OCI-LY1 (cell line): ENCODE measurements at regions not wholly inside any gene's neighbourhood (a gene's known extent, or its start where the extent isn't known, plus 50 kb on each side); places are given as distances from the start of the nearest gene placed in this dataset.

Experiments
- H2AFZ ChIP-seq: fragments of 200-600 bp; sonication (generic), shearing (Covaris generic); 2 replicates; pipeline ENCODE4 v1.6.0; 2014; ENCODE audit warnings: antibody characterized with exemption, mild to moderate bottlenecking, low read length
- H3F3A ChIP-seq: fragments of 200-600 bp; sonication (generic), shearing (Covaris generic); 2 replicates; pipeline ENCODE4 v1.6.0; 2014; ENCODE audit warnings: mild to moderate bottlenecking, antibody characterized with exemption, low read length, moderate library complexity; ENCODE audit not compliant: insufficient read depth
- H3K27ac ChIP-seq: fragments of 200-600 bp; sonication (generic); 2 replicates; pipeline ENCODE4 v1.5.1; 2014; ENCODE audit warnings: low read length, mixed run types, mild to moderate bottlenecking, low read depth; ENCODE audit not compliant: poor library complexity, severe bottlenecking
- H3K27me3 ChIP-seq: fragments of 200-600 bp; sonication (generic); 2 replicates; pipeline ENCODE4 v1.6.0; 2014; ENCODE audit warnings: antibody characterized with exemption, mild to moderate bottlenecking, low read length, moderate library complexity; ENCODE audit not compliant: insufficient read depth
- H3K36me3 ChIP-seq: fragments of 200-600 bp; sonication (generic); 2 replicates; pipeline ENCODE4 v1.6.1; 2014; ENCODE audit warnings: mild to moderate bottlenecking, antibody characterized with exemption, low read length, moderate library complexity, mixed read lengths; ENCODE audit not compliant: insufficient read depth
- H3K4me1 ChIP-seq: fragments of 200-600 bp; sonication (generic); 2 replicates; pipeline ENCODE4 v1.5.1; 2014; ENCODE audit warnings: mild to moderate bottlenecking, low read length, moderate library complexity; ENCODE audit not compliant: insufficient read depth, severe bottlenecking
- H3K4me2 ChIP-seq: fragments of 200-600 bp; sonication (generic), shearing (Covaris generic); 2 replicates; pipeline ENCODE4 v1.6.1; 2014; ENCODE audit warnings: low read length
- H3K4me3 ChIP-seq: fragments of 200-600 bp; sonication (generic); 2 replicates; pipeline ENCODE4 v1.5.1; 2014; ENCODE audit warnings: low read length, low read depth, mild to moderate bottlenecking, mixed read lengths; ENCODE audit not compliant: poor library complexity, severe bottlenecking
- H3K79me2 ChIP-seq: fragments of 200-600 bp; shearing (Covaris generic); 2 replicates; pipeline ENCODE4 v1.6.1; 2016; ENCODE audit warnings: mixed run types, low read length, mixed read lengths; ENCODE audit not compliant: insufficient read depth
- H3K9ac ChIP-seq: fragments of 200-600 bp; sonication (generic), shearing (Covaris generic); 2 replicates; pipeline ENCODE4 v1.6.1; 2014; ENCODE audit warnings: mild to moderate bottlenecking, low read length, mixed read lengths
- H3K9me2 ChIP-seq: fragments of 200-600 bp; sonication (generic), shearing (Covaris generic); 2 replicates; pipeline ENCODE4 v1.6.1; 2014; ENCODE audit warnings: low read depth, mild to moderate bottlenecking, low read length, mixed read lengths
- H3K9me3 ChIP-seq: fragments of 200-600 bp; shearing (Covaris generic); 2 replicates; pipeline ENCODE4 v1.6.1; 2014; ENCODE audit warnings: low read length, mixed read lengths
- H4K20me1 ChIP-seq: fragments of 200-600 bp; sonication (generic), shearing (Covaris generic); 2 replicates; pipeline ENCODE4 v1.6.0; 2016; ENCODE audit warnings: mild to moderate bottlenecking, low read length; ENCODE audit not compliant: insufficient read depth
- CTCF ChIP-seq: fragments of 200-600 bp; sonication (generic), shearing (Covaris generic); IDR thresholded peaks from 2 replicates; pipeline ENCODE4 v1.5.1; 2017; ENCODE audit warnings: mild to moderate bottlenecking, antibody characterized with exemption, low read length, moderate library complexity, mixed read lengths
- EZH2 ChIP-seq: fragments of 200-600 bp; sonication (generic), shearing (Covaris generic); IDR thresholded peaks from 2 replicates; pipeline ENCODE4 v1.8.0; 2017; ENCODE audit warnings: borderline replicate concordance, mixed run types, mild to moderate bottlenecking, antibody characterized with exemption, low read length, moderate library complexity, mixed read lengths

DNA sequence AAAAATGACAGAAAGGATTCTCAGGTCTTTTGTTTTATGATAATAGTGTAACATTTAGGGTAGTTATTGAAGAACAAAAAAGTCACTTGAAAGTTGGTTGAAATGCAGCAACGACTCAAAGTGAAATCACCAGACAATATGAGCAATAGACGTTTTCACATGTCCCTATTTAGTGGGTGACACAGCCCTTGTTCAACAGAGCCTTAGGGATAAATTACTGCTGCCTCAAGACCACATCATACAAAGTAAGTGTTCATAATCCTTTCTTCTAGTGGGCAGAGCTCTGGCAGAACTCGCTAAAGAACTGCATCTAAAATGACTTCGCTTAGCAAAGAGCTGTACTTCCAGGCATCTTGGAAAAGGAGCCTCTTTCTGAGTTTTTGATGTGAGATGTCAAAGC, 128.5 kb upstream of the LMNTD1 start:
- Histone ChIP-seq H3K27me3 (no peaks in the 10 kb centered on the region), H3K4me3 (no peak overlapping the region), H3K9me3 (no peaks in the 10 kb centered on the region), H3K9ac (no peak overlapping the region), H2AFZ (no peak overlapping the region), H3K27ac (no peak overlapping the region), H3K36me3 (no peaks in the 10 kb centered on the region), H3K4me1 (no peaks in the 10 kb centered on the region), H3K9me2 (no peaks in the 10 kb centered on the region), H3F3A (no peaks in the 10 kb centered on the region), H3K79me2 (no peaks in the 10 kb centered on the region), H4K20me1 (no peaks in the 10 kb centered on the region), H3K4me2 (no peak overlapping the region)
- no peak for TF ChIP-seq EZH2
- no peak for TF ChIP-seq CTCF

DNA sequence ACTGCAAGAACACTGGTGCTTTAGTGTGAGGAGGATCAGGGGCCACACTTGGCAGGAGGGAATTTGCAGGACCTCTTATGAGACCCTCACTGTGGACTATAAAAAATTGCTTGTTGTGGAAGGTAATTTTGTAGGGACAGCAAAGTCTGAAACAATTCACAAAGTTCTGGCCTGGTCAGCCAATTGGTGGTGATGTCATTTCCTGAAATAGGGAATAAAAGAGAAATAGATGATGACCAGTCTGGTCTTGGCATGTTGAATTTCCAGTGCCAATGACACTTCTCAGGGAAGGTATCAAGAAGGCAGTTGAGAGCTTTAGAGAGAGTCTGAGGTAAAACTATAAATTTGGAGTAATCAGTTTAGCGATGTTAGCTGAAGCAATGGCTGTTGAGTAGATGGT, 129.3 kb upstream of the LMNTD1 start:
- no peak overlapping the region for H3K4me3 ChIP-seq
- no peaks in the 10 kb centered on the region for H3K9me2 ChIP-seq
- H3K27ac ChIP-seq, result no peak overlapping the region
- H3F3A ChIP-seq, result no peaks in the 10 kb centered on the region
- H3K27me3 ChIP-seq, result no peaks in the 10 kb centered on the region
- no peaks in the 10 kb centered on the region for H4K20me1 ChIP-seq
- H3K9ac ChIP-seq, result no peak overlapping the region
- no peaks in the 10 kb centered on the region for H3K4me1 ChIP-seq
- no peak overlapping the region for H2AFZ ChIP-seq
- no peaks in the 10 kb centered on the region for H3K9me3 ChIP-seq
- no peaks in the 10 kb centered on the region for H3K36me3 ChIP-seq
- no peaks in the 10 kb centered on the region for H3K79me2 ChIP-seq
- H3K4me2 ChIP-seq, result no peak overlapping the region
- TF ChIP-seq EZH2, result no peak
- TF ChIP-seq CTCF, result no peak

- TF ChIP-seq CTCF, result no peak
- H3K9me3 ChIP-seq, result no peaks in the 10 kb centered on the region
- no peaks in the 10 kb centered on the region for H3K9me2 ChIP-seq
- H3F3A ChIP-seq, result no peaks in the 10 kb centered on the region
- no peaks in the 10 kb centered on the region for H3K79me2 ChIP-seq
- H3K4me1 ChIP-seq, result no peaks in the 10 kb centered on the region
- H3K27me3 ChIP-seq, result no peaks in the 10 kb centered on the region
- no peak overlapping the region for H3K4me3 ChIP-seq
- no peaks in the 10 kb centered on the region for H4K20me1 ChIP-seq
- no peak overlapping the region for H3K27ac ChIP-seq
- no peaks in the 10 kb centered on the region for H3K36me3 ChIP-seq
- no peak overlapping the region for H3K4me2 ChIP-seq
- H3K9ac ChIP-seq, result no peak overlapping the region
- no peak overlapping the region for H2AFZ ChIP-seq
Measured at GRCh38 chr12:25684070-25684469, 131.0 kb upstream of the LMNTD1 start.
